ENCODE measurements at regions not wholly inside any gene's neighbourhood (a gene's known extent, or its start where the extent isn't known, plus 50 kb on each side); places are given as distances from the start of the nearest gene placed in this dataset.
A peak's percentile ranks its signal among the peaks of the same experiment; 100 is the strongest.
"Not testable (repeated sequence)": the region's sequence is repeated elsewhere in the genome, so short reads cannot be mapped to it uniquely, and the experiment has no call there.

DNA sequence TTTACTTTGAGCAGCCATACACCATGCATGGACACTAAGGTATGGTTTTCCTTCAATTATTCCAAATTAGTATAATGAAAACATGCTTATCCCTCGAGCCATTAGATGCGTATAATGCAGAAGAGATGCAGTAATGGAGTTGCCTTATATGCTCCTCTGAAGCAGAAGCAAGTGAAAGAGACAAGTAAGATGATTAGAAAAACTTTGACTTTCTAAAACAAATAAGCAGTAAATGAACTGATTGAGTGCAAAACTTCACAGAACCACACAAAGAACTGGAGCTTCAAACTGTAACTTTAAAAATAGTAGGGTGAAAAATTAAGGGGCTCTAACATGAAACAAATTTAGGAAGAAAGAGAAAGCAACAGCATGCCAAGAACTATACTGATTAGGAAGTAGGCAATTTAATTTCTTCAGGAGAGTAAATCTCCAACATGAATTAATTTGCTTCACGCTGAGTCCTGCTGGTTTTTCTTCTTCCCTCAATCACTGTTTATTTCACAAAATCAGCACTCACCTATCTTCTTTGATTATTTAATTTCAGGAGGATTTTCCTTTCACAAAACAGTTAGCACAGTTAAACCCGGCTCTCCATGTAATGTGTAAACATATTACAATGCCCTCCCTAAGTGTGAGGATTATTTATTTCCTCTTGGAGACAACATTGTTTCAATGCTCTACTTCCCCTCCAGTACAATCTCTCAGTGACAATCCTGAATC is 90.3 kb upstream of the PAM start:
- no peaks in the 10 kb centered on the region for H3K36me3 Mint-ChIP-seq
- H3K9me3 Mint-ChIP-seq = no peaks in the 10 kb centered on the region
- H3K4me1 Mint-ChIP-seq = no peaks in the 10 kb centered on the region
- no peak for ATAC-seq (ENCODE audit: low read depth)
- no peak overlapping the region for H3K27ac Mint-ChIP-seq
- DNase-seq (ENCODE audit: low spot score in 2 of 2) = no peak
- H3K4me3 Mint-ChIP-seq = no peak overlapping the region
- H3K27me3 Mint-ChIP-seq = no peaks in the 10 kb centered on the region

GRCh38 chr5:102666164-102666946 is 88.8 kb upstream of the PAM start:
- Mint-ChIP-seq H3K4me3 (no peak overlapping the region), H3K27ac (no peak overlapping the region), H3K9me3 (no peaks in the 10 kb centered on the region), H3K27me3 (peaks cover 3% of the 10 kb centered on the region), H3K4me1 (no peaks in the 10 kb centered on the region), H3K36me3 (no peaks in the 10 kb centered on the region)
- no peak for ATAC-seq (ENCODE audit: low read depth)
- no peak for DNase-seq (ENCODE audit: low spot score in 2 of 2)

GRCh38 chr5:102668220-102668932 is 86.7 kb upstream of the PAM start:
- no peak overlapping the region for H3K4me3 Mint-ChIP-seq
- peaks cover 3% of the 10 kb centered on the region for H3K27me3 Mint-ChIP-seq
- ATAC-seq (ENCODE audit: low read depth) (no peak), DNase-seq (ENCODE audit: low spot score in 2 of 2) (no peak)
- no peaks in the 10 kb centered on the region for H3K4me1 Mint-ChIP-seq
- H3K36me3 Mint-ChIP-seq = no peaks in the 10 kb centered on the region
- no peaks in the 10 kb centered on the region for H3K9me3 Mint-ChIP-seq
- no peak overlapping the region for H3K27ac Mint-ChIP-seq

GRCh38 chr5:102670224-102670836 is 84.8 kb upstream of the PAM start:
- Mint-ChIP-seq H3K27ac (no peak overlapping the region), H3K36me3 (no peaks in the 10 kb centered on the region), H3K4me1 (no peaks in the 10 kb centered on the region), H3K4me3 (no peak overlapping the region), H3K27me3 (peaks cover 3% of the 10 kb centered on the region), H3K9me3 (no peaks in the 10 kb centered on the region)
- ATAC-seq (ENCODE audit: low read depth) = no peak
- DNase-seq (ENCODE audit: low spot score in 2 of 2) = no peak

- H3K4me3 Mint-ChIP-seq; H3K27ac Mint-ChIP-seq; H3K27me3 Mint-ChIP-seq; DNase-seq (ENCODE audit: low spot score in 2 of 2); ATAC-seq (ENCODE audit: low read depth); H3K9me3 Mint-ChIP-seq; H3K4me1 Mint-ChIP-seq; H3K36me3 Mint-ChIP-seq: not testable (repeated sequence)
Measured at GRCh38 chr5:102671033-102671734, 83.9 kb upstream of the PAM start.

DNA sequence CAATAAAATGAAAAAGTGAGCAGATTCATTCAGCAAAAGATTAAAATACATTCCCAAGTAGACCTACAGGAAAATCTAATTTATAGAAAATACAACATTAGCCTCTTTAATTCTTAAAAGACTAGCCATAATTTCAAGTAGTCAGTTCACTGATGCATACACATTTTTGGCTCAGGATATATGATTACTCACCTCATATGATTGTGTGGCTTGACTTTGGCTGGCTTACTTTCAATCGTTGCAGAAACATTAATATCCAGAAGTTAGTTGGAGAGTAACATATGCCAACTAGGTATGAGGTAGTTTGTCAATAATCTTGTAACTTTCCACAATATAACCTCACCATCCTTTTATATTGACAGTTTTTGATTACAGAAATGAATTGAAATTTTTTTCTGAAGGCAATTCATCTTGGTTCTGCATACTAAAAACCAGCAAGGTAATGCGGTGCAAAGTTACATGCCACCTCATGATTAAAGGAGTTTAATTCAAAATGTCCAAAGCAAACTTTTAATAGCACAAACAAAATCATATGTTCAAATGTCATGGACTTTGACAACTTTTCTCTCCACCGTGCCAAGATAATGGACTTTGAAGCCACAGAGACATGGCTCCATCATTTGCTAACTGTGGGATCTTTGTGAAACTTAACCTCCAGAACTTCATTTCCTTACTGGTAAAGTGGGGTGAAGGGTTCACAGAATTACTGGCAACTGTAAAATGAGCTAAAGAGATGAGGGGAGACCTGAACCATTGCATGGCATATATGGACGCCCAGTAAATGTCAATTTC is 76.6 kb upstream of the PAM start:
- no peak for ATAC-seq (ENCODE audit: low read depth)
- no peak overlapping the region for H3K4me3 Mint-ChIP-seq
- H3K4me1 Mint-ChIP-seq = no peaks in the 10 kb centered on the region
- H3K9me3 Mint-ChIP-seq = no peaks in the 10 kb centered on the region
- no peak overlapping the region for H3K27ac Mint-ChIP-seq
- no peaks in the 10 kb centered on the region for H3K36me3 Mint-ChIP-seq
- H3K27me3 Mint-ChIP-seq = no peaks in the 10 kb centered on the region
- DNase-seq (ENCODE audit: low spot score in 2 of 2) = no peak

DNA sequence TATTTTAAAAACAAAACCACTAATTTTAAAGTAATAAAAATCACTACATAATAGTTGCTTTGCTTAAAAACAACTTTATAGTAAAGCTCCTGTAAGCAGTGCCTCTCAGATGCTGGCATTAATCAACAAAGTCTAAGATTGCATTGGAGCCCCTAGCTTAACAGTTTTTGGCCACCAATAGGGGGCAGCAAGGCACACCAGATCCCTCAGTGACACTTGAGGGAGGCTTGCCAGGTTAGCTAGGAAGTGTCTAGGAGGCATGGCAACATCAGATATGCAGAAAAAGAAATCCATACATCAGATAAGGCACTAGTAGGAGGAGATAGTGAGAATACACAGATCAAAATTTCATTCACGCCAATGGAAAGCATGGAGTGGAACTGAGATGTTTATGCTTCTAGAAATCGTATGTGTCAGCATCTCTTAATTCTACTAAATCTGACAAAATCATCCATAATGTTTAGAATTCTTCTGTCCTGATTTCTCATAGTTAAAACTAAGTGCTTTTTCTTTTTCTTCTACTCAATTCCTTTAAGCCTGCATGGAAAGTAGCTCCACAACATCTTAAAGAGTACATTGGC is 73.6 kb upstream of the PAM start:
- H3K9me3 Mint-ChIP-seq = peaks cover 2% of the 10 kb centered on the region
- no peaks in the 10 kb centered on the region for H3K4me1 Mint-ChIP-seq
- no peak overlapping the region for H3K27ac Mint-ChIP-seq
- no peaks in the 10 kb centered on the region for H3K27me3 Mint-ChIP-seq
- peak in 1 of 2 donors; percentile 0 for DNase-seq (ENCODE audit: low spot score in 2 of 2)
- no peak overlapping the region for H3K4me3 Mint-ChIP-seq
- H3K36me3 Mint-ChIP-seq = no peaks in the 10 kb centered on the region
- peak; percentile 42 for ATAC-seq (ENCODE audit: low read depth)

GRCh38 chr5:102682101-102682647 is 72.9 kb upstream of the PAM start:
- Mint-ChIP-seq H3K4me3 (no peak overlapping the region), H3K9me3 (peaks cover 2% of the 10 kb centered on the region), H3K36me3 (no peaks in the 10 kb centered on the region), H3K27ac (no peak overlapping the region), H3K4me1 (no peaks in the 10 kb centered on the region), H3K27me3 (no peaks in the 10 kb centered on the region)
- ATAC-seq (ENCODE audit: low read depth) (no peak), DNase-seq (ENCODE audit: low spot score in 2 of 2) (no peak)

- H3K27me3 Mint-ChIP-seq; H3K4me3 Mint-ChIP-seq; H3K36me3 Mint-ChIP-seq; H3K4me1 Mint-ChIP-seq; H3K9me3 Mint-ChIP-seq; H3K27ac Mint-ChIP-seq; DNase-seq (ENCODE audit: low spot score in 2 of 2); ATAC-seq (ENCODE audit: low read depth): not testable (repeated sequence)
Measured at GRCh38 chr5:102688076-102688475, 67.0 kb upstream of the PAM start.

DNA sequence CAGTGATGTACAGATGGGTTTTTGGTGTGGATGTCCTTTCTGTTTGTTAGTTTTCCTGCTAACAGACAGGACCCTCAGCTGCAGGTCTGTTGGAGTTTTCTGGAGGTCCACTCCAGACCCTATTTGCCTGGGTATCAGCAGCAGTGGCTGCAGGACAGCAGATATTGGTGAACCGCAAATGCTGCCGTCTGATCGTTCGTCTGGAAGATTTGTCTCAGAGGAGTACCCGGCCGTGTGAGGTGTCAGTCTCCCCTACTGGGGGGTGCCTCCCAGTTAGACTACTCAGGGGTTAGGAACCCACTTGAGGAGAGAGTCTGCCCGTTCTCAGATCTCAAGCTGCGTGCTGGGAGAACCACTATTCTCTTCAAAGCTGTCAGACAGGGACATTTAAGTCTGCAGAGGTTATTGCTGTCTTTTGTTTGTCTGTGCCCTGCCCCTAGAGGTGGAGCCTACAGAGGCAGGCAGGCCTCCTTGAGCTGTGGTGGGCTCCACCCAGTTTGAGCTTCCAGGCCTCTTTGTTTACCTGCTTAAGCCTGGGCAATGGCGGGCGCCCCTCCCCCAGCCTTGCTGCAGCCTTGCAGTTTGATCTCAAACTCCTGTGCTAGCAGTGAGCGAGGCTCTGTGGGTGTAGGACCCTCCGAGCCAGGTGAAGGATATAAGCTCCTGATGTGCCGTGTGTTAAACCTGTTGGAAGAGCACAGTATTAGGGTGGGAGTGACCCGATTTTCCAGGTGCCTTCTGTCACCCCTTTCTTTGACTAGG is 66.3 kb upstream of the PAM start:
- H3K36me3 Mint-ChIP-seq; ATAC-seq (ENCODE audit: low read depth); H3K4me1 Mint-ChIP-seq; DNase-seq (ENCODE audit: low spot score in 2 of 2); H3K27ac Mint-ChIP-seq; H3K27me3 Mint-ChIP-seq; H3K4me3 Mint-ChIP-seq; H3K9me3 Mint-ChIP-seq: not testable (repeated sequence)

GRCh38 chr5:102690910-102691309 is 64.2 kb upstream of the PAM start:
- H3K4me1 Mint-ChIP-seq = no peaks in the 10 kb centered on the region
- no peak for ATAC-seq (ENCODE audit: low read depth)
- no peak overlapping the region for H3K4me3 Mint-ChIP-seq
- H3K27me3 Mint-ChIP-seq = peaks cover 4% of the 10 kb centered on the region
- H3K9me3 Mint-ChIP-seq = peaks cover 2% of the 10 kb centered on the region
- DNase-seq (ENCODE audit: low spot score in 2 of 2) = no peak
- H3K36me3 Mint-ChIP-seq = no peaks in the 10 kb centered on the region
- H3K27ac Mint-ChIP-seq = no peak overlapping the region

GRCh38 chr5:102691434-102691833 is 63.7 kb upstream of the PAM start:
- no peak for DNase-seq (ENCODE audit: low spot score in 2 of 2)
- Mint-ChIP-seq H3K36me3 (no peaks in the 10 kb centered on the region), H3K4me1 (no peaks in the 10 kb centered on the region), H3K27ac (no peak overlapping the region), H3K27me3 (peaks cover 4% of the 10 kb centered on the region), H3K9me3 (peaks cover 2% of the 10 kb centered on the region), H3K4me3 (no peak overlapping the region)
- no peak for ATAC-seq (ENCODE audit: low read depth)
